NCI-H128 (cell line): ENCODE measurements at regions not wholly inside any gene's neighbourhood (a gene's known extent, or its start where the extent isn't known, plus 50 kb on each side); places are given as distances from the start of the nearest gene placed in this dataset.
"Not testable (repeated sequence)": the region's sequence is repeated elsewhere in the genome, so short reads cannot be mapped to it uniquely, and the experiment has no call there.

ENCODE experiments used
- DNase-seq: peaks from one replicate; lab custom pipeline; 2025; ENCODE audit not compliant: unreplicated experiment; lab: John Stamatoyannopoulos, UW

GRCh38 chr12:78269620-78270019, 438.9 kb downstream of the NAV3 start:
- no peak for DNase-seq

GRCh38 chr12:78271546-78271945, 440.9 kb downstream of the NAV3 start:
- no peak for DNase-seq

- DNase-seq: no peak
Observed at GRCh38 chr12:78275886-78276285, 445.2 kb downstream of the NAV3 start.

GRCh38 chr12:78278706-78279190, 448.1 kb downstream of the NAV3 start:
- no peak for DNase-seq

- no peak for DNase-seq
Observed at GRCh38 chr12:78279567-78279966, 448.9 kb downstream of the NAV3 start.

- not testable (repeated sequence) for DNase-seq
Observed at GRCh38 chr12:78281102-78281501, 450.4 kb downstream of the NAV3 start.

GRCh38 chr12:78284417-78284816, 453.7 kb downstream of the NAV3 start:
- DNase-seq: no peak

GRCh38 chr12:78290606-78291345, 460.1 kb downstream of the NAV3 start:
- no peak for DNase-seq

GRCh38 chr12:78293059-78293686, 462.5 kb downstream of the NAV3 start:
- DNase-seq: no peak

GRCh38 chr12:78301282-78301681, 470.6 kb downstream of the NAV3 start:
- DNase-seq: not testable (repeated sequence)

- no peak for DNase-seq
Observed at GRCh38 chr12:78305808-78306207, 475.1 kb downstream of the NAV3 start.

- no peak for DNase-seq
Observed at GRCh38 chr12:78306236-78306635, 475.5 kb downstream of the NAV3 start.

GRCh38 chr12:78308701-78309100, 478.0 kb downstream of the NAV3 start:
- no peak for DNase-seq

- DNase-seq: peak; percentile 80
Observed at GRCh38 chr12:78315028-78315427, 484.3 kb downstream of the NAV3 start.

- no peak for DNase-seq
Observed at GRCh38 chr12:78316136-78316535, 485.4 kb downstream of the NAV3 start.

GRCh38 chr12:78316631-78317468, 486.2 kb downstream of the NAV3 start:
- no peak for DNase-seq

- no peak for DNase-seq
Observed at GRCh38 chr12:78321696-78322095, 491.0 kb downstream of the NAV3 start.

GRCh38 chr12:78323226-78323625, 492.5 kb downstream of the NAV3 start:
- DNase-seq: no peak

- no peak for DNase-seq
Observed at GRCh38 chr12:78324234-78324633, 493.5 kb downstream of the NAV3 start.

- no peak for DNase-seq
Observed at GRCh38 chr12:78328524-78328923, 497.8 kb downstream of the NAV3 start.

- no peak for DNase-seq
Observed at GRCh38 chr12:78330131-78330530, 499.4 kb downstream of the NAV3 start.

GRCh38 chr12:78331181-78331580, 500.5 kb downstream of the NAV3 start:
- no peak for DNase-seq
